GM12875 (cell line): ENCODE measurements at regions not wholly inside any gene's neighbourhood (a gene's known extent, or its start where the extent isn't known, plus 50 kb on each side); places are given as distances from the start of the nearest gene placed in this dataset.

Source experiments
- H3K4me3 ChIP-seq: one replicate; pipeline ENCODE4 v1.5.1; 2011; ENCODE audit warnings: low read depth, low read length, control low read depth
- CTCF ChIP-seq: IDR thresholded peaks from 2 replicates; pipeline ENCODE4 v1.5.1; 2011; ENCODE audit warnings: low read depth, mild to moderate bottlenecking, control low read depth, inconsistent platforms, low read length, moderate library complexity, borderline replicate concordance; ENCODE audit not compliant: insufficient read depth

GRCh38 chr15:87133704-87134103 is 1054.0 kb downstream of the AGBL1 start:
- H3K4me3 ChIP-seq: no peak overlapping the region
- no peak for TF ChIP-seq CTCF

- H3K4me3 ChIP-seq: no peak overlapping the region
- no peak for TF ChIP-seq CTCF
Measured at GRCh38 chr15:87131067-87131466, 1051.4 kb downstream of the AGBL1 start.

GRCh38 chr15:87129916-87130315 is 1050.2 kb downstream of the AGBL1 start:
- H3K4me3 ChIP-seq: no peak overlapping the region
- no peak for TF ChIP-seq CTCF

- no peak for TF ChIP-seq CTCF
- H3K4me3 ChIP-seq: no peak overlapping the region
Measured at GRCh38 chr15:87123676-87124382, 1044.2 kb downstream of the AGBL1 start.

GRCh38 chr15:87121336-87121735 is 1041.7 kb downstream of the AGBL1 start:
- TF ChIP-seq CTCF: no peak

GRCh38 chr15:87120555-87120954 is 1040.9 kb downstream of the AGBL1 start:
- H3K4me3 ChIP-seq: no peak overlapping the region
- no peak for TF ChIP-seq CTCF

More at GRCh38 chr15:87121336-87121735, 1041.7 kb downstream of the AGBL1 start:
- H3K4me3 ChIP-seq: no peak overlapping the region

GRCh38 chr15:87118846-87119245 is 1039.2 kb downstream of the AGBL1 start:
- no peak for TF ChIP-seq CTCF

More at GRCh38 chr15:87118846-87119245, 1039.2 kb downstream of the AGBL1 start:
- no peak overlapping the region for H3K4me3 ChIP-seq
